ENCODE measurements at regions not wholly inside any gene's neighbourhood (a gene's known extent, or its start where the extent isn't known, plus 50 kb on each side); places are given as distances from the start of the nearest gene placed in this dataset.

DNA sequence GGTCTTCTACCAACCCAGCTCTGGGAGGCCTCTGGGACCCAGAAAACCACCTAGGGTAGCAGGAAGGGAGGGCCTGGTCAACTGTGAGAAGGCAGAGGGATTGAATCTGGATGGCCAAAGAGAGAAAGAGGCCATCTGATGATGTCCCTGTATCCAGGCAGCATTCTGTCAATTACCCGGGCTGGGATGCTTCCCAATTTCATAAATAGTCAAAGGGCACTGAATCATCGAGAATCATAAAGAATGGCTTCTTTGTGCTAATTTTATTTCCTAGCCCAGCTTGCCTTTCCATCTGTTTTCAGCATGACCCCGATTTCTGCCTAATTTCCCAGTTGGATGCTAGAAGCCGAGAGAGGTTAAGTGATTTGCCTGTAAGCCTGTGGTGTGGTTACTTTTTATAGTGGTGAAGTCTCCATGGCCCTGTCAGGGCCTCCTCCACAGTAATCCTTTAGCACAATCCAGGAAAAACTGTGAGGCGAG, 129.2 kb downstream of the FAM43A start:
- no peaks in the 10 kb centered on the region for H3K9me3 Mint-ChIP-seq (ENCODE audit: unreplicated experiment)
- no peaks in the 10 kb centered on the region for H3K36me3 Mint-ChIP-seq (ENCODE audit: unreplicated experiment)
- TF ChIP-seq, protein P1, sequence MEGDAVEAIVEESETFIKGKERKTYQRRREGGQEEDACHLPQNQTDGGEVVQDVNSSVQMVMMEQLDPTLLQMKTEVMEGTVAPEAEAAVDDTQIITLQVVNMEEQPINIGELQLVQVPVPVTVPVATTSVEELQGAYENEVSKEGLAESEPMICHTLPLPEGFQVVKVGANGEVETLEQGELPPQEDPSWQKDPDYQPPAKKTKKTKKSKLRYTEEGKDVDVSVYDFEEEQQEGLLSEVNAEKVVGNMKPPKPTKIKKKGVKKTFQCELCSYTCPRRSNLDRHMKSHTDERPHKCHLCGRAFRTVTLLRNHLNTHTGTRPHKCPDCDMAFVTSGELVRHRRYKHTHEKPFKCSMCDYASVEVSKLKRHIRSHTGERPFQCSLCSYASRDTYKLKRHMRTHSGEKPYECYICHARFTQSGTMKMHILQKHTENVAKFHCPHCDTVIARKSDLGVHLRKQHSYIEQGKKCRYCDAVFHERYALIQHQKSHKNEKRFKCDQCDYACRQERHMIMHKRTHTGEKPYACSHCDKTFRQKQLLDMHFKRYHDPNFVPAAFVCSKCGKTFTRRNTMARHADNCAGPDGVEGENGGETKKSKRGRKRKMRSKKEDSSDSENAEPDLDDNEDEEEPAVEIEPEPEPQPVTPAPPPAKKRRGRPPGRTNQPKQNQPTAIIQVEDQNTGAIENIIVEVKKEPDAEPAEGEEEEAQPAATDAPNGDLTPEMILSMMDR (IDR thresholded peaks at IDR 0.05; ENCODE audit: partially characterized antibody, unreplicated experiment) = no peak
- no peak overlapping the region for H3K4me3 Mint-ChIP-seq (ENCODE audit: unreplicated experiment)
- H3K27me3 Mint-ChIP-seq (ENCODE audit: unreplicated experiment) = peaks cover 4% of the 10 kb centered on the region
- H3K4me1 Mint-ChIP-seq (ENCODE audit: low read depth, unreplicated experiment) = peaks cover 1% of the 10 kb centered on the region
- H3K27ac Mint-ChIP-seq (ENCODE audit: unreplicated experiment) = no peak overlapping the region
- no peak for DNase-seq

- no peak overlapping the region for H3K27ac Mint-ChIP-seq (ENCODE audit: unreplicated experiment)
- no peak overlapping the region for H3K4me3 Mint-ChIP-seq (ENCODE audit: unreplicated experiment)
- DNase-seq = no peak
- H3K4me1 Mint-ChIP-seq (ENCODE audit: low read depth, unreplicated experiment) = peaks cover 1% of the 10 kb centered on the region
- H3K27me3 Mint-ChIP-seq (ENCODE audit: unreplicated experiment) = peaks cover 4% of the 10 kb centered on the region
- H3K36me3 Mint-ChIP-seq (ENCODE audit: unreplicated experiment) = no peaks in the 10 kb centered on the region
- TF ChIP-seq, protein P1 (IDR thresholded peaks at IDR 0.05; ENCODE audit: partially characterized antibody, unreplicated experiment) = no peak
- H3K9me3 Mint-ChIP-seq (ENCODE audit: unreplicated experiment) = no peaks in the 10 kb centered on the region
Observed at GRCh38 chr3:194816748-194817591, 131.3 kb downstream of the FAM43A start.

DNA sequence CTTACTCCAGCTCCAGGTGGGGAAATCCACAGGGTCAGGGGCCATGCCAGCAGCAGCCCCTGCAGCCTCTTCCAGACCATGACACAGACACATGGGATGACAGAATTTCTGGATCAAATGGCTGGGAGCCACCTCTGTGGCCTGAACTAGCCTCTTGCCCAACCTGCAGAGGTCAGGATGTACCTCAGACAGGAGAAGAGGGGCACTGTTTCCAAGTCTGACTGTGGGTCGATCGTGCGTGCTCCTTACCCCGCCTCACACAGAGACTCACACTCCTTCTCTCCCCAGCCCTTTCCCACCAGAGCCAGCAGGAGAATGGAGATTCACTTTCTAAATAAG, 131.9 kb downstream of the FAM43A start:
- H3K4me1 Mint-ChIP-seq (ENCODE audit: low read depth, unreplicated experiment) = peaks cover 1% of the 10 kb centered on the region
- no peak for DNase-seq
- H3K27me3 Mint-ChIP-seq (ENCODE audit: unreplicated experiment) = peaks cover 4% of the 10 kb centered on the region
- H3K27ac Mint-ChIP-seq (ENCODE audit: unreplicated experiment) = no peak overlapping the region
- H3K36me3 Mint-ChIP-seq (ENCODE audit: unreplicated experiment) = peaks cover 1% of the 10 kb centered on the region
- TF ChIP-seq, protein P1 (IDR thresholded peaks at IDR 0.05; ENCODE audit: partially characterized antibody, unreplicated experiment) = no peak
- no peak overlapping the region for H3K4me3 Mint-ChIP-seq (ENCODE audit: unreplicated experiment)
- no peaks in the 10 kb centered on the region for H3K9me3 Mint-ChIP-seq (ENCODE audit: unreplicated experiment)

DNA sequence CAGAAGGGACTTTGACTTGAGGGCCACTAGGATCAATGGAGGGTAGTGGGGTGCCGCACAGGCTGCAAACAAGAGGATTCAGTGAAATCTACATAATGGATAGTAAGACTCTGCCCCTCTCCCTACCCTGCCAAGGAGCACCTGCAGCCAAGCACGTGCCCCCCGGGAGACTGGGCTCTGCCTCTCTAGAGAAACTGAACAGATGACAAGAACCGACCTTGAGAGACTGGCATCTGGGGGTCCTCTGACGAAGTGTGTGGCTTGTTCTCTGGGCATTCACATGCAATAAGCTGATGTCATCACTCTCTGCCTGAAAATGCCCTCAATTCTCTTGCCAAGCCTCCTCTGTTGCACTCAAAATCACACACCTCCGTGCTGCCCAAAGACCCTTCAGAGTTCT, 132.3 kb downstream of the FAM43A start:
- TF ChIP-seq, protein P1 (IDR thresholded peaks at IDR 0.05; ENCODE audit: partially characterized antibody, unreplicated experiment) = no peak
- no peak overlapping the region for H3K27ac Mint-ChIP-seq (ENCODE audit: unreplicated experiment)
- no peak for DNase-seq
- H3K4me1 Mint-ChIP-seq (ENCODE audit: low read depth, unreplicated experiment) = peaks cover 1% of the 10 kb centered on the region
- H3K4me3 Mint-ChIP-seq (ENCODE audit: unreplicated experiment) = no peak overlapping the region
- peaks cover 5% of the 10 kb centered on the region for H3K36me3 Mint-ChIP-seq (ENCODE audit: unreplicated experiment)
- no peaks in the 10 kb centered on the region for H3K9me3 Mint-ChIP-seq (ENCODE audit: unreplicated experiment)
- peaks cover 4% of the 10 kb centered on the region for H3K27me3 Mint-ChIP-seq (ENCODE audit: unreplicated experiment)

DNA sequence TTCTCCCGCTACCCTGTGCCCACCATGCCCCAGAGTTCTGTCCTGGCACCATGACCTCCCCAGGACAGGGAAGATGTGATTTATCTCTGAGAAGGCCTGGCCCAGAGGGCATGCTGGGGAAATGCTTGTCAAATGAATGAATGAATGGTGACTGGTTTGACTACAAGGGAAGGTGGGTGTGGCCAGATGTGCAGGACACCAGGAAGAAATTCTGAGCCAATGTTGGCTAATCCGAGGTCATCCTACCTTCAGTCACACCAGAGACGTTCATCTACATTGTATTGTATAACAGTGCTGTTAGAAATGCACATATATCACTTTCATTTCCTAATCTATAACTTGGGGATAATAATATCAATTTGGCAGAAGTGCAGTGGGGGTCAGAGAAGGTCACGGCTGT, 138.4 kb downstream of the FAM43A start:
- DNase-seq = no peak
- Mint-ChIP-seq H3K4me3 (ENCODE audit: unreplicated experiment) (no peak overlapping the region), H3K27me3 (ENCODE audit: unreplicated experiment) (peaks cover 6% of the 10 kb centered on the region), H3K9me3 (ENCODE audit: unreplicated experiment) (no peaks in the 10 kb centered on the region), H3K27ac (ENCODE audit: unreplicated experiment) (no peak overlapping the region), H3K36me3 (ENCODE audit: unreplicated experiment) (peaks cover 6% of the 10 kb centered on the region), H3K4me1 (ENCODE audit: low read depth, unreplicated experiment) (no peaks in the 10 kb centered on the region)
- TF ChIP-seq, protein P1 (IDR thresholded peaks at IDR 0.05; ENCODE audit: partially characterized antibody, unreplicated experiment) = no peak

Measured in glutamatergic neuron (in vitro differentiated cells).